Activated T-helper 9 cell treated with anti-CD3 and anti-CD28 coated beads, Interleukin-2, amount 50 U/mL, for 16 hours (primary cell): ENCODE measurements at regions not wholly inside any gene's neighbourhood (a gene's known extent, or its start where the extent isn't known, plus 50 kb on each side); places are given as distances from the start of the nearest gene placed in this dataset.
"Not testable (repeated sequence)": the region's sequence is repeated elsewhere in the genome, so short reads cannot be mapped to it uniquely, and the experiment has no call there.

Source experiments
- DNase-seq: peaks from one replicate; pipeline ENCODE4 v3.0.0-alpha.2; 2020; ENCODE audit warnings: low read depth

- no peak for DNase-seq
Observed at GRCh38 chr10:78416031-78417011, 382.7 kb downstream of the RPS24 start.

DNA sequence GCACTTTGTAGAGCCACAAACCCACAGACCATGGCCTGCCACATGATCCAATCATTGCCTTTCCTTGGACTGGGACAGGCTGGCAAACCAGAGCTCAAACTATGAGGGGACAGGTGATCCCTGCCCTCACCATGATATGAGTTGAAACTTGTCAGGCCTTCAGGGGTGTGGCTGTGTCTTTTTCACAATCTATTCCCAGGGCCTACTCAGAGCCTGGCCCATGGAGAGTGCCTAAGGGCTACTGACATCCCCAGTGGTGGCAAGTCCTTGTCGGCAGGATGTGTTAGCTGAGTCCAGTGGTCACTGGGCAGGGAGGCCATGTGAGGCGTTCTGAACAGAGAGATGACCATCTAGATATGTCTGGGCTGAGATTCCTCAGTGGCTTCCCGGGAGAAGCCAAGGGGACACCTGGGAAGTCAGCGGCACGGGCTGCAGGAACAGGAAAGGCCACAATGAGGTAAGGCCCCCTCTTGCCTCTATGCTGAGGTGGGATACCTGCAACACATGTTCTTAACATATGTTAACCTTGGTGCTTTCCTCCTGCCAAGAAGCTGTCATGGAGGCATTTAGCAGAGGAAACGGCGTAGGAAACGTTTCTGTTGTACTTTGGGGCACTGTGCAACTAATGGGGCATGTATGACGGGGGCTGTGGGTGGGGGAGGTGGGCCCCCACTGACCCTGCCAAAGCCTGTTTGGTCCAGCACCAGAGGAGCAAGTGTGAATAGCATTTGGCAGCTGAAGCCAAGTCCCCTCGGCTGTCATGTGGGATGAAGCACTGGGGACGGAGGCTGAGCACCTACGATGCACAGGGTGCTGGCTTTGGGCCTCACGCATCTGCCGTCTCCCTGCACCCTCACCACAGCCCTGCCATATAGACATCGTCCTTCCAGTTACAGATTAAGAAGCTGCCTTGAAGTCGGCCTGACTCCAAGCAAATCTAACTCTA is 384.0 kb downstream of the RPS24 start:
- DNase-seq: no peak

GRCh38 chr10:78419481-78420265 is 386.0 kb downstream of the RPS24 start:
- DNase-seq: no peak

DNA sequence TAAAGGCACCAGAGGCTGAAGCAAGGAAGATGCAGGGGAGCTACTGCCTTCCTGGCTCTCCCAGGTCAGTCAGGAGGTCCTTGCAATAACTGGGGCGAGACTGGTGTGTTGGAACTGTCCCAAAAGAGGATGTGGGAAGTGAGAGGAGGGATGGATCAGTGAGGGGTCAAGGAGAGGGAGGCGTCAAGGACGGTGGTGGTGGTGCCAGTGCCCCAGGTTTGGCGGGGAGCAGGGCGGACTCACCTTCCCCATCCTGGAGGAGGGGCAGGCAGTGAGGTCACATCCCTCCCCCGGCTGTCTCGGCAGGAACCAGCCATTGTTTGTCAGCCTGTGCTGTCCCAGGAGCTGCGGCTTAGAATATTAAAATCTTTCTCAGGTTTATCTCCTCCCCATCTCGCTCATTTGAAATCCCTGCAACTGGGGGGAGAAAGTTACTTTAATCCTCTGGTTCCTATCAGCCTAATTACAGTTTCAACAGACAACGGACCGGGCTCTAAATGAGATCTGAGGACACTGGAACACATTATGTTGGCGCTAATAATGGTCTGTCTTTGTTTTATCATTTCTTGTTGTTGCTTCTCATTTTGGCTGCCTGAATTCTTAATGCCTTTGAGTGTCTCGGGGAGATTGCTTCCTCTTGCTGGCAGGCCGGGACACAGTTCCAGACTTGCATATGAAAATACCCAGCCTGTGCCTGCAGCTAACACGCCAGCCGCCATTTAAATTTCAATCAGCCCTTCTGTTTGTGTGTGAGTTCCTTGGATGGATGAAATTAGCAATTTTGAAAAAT is 387.5 kb downstream of the RPS24 start:
- no peak for DNase-seq

DNA sequence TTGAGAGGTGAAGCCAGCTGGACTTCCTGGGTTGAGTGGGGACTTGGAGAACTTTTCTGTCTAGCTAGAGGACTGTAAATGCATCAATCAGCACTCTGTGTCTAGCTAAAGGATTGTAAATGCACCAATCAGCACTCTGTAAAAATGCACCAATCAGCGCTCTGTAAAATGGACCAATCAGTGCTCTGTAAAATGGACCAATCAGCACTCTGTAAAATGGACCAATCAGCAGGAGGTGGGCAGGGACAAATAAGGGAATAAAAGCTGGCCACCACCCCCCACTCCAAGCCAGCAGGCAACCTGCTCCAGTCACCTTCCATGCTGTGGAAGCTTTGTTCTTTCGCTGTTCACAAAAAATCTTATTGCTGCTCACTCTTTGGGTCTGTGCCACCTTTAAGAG is 390.4 kb downstream of the RPS24 start:
- not testable (repeated sequence) for DNase-seq

- DNase-seq: no peak
Observed at GRCh38 chr10:78424723-78425122, 391.1 kb downstream of the RPS24 start.

GRCh38 chr10:78426181-78426580 is 392.5 kb downstream of the RPS24 start:
- no peak for DNase-seq

GRCh38 chr10:78427497-78428031 is 393.9 kb downstream of the RPS24 start:
- no peak for DNase-seq

DNA sequence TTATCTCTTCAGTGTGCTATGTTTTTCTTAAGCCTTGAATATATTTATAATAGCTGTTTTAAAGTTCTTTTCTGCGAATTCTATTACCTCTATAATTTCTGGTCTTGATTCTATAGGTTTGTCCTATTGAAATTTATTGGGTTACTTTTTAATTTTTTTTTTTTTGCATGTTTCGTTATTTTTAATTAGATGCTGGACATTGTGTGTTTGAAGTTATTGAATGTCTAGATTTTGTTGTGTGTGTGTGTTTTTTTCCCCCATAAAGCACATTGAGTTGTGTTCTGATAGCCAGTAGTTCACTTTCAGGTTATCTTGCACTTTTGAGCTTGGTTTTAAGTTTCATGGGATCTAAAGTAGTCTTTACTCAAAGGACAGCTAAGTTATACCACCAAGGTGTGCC is 394.9 kb downstream of the RPS24 start:
- no peak for DNase-seq

- no peak for DNase-seq
Observed at GRCh38 chr10:78429984-78430383, 396.3 kb downstream of the RPS24 start.

- no peak for DNase-seq
Observed at GRCh38 chr10:78432583-78432982, 398.9 kb downstream of the RPS24 start.

DNA sequence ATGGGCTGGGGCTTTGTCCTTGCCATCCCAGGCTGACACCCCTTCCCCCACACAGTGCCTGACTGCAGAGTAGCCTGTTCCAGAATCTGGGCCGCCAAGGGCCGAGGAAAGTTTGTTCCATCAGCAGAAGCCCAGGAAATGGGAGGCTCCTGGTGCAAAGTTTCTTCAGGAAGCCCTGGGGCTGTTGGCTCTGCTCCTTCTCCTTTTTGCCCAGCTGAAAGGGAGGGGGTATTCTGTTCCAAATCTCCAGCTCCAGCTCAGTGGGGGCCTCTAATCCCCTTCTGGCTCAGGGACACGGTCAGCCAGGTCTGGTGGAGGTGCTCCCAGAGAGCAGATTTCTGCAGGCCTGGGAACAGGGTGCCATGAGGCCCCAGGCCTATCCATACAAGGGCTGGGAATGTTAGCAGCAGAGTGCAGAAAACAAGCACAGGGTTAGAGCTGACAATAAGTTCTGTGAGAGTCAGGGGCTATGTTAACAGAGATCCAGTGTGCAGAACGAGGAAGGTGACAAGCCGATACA is 399.5 kb downstream of the RPS24 start:
- no peak for DNase-seq

DNA sequence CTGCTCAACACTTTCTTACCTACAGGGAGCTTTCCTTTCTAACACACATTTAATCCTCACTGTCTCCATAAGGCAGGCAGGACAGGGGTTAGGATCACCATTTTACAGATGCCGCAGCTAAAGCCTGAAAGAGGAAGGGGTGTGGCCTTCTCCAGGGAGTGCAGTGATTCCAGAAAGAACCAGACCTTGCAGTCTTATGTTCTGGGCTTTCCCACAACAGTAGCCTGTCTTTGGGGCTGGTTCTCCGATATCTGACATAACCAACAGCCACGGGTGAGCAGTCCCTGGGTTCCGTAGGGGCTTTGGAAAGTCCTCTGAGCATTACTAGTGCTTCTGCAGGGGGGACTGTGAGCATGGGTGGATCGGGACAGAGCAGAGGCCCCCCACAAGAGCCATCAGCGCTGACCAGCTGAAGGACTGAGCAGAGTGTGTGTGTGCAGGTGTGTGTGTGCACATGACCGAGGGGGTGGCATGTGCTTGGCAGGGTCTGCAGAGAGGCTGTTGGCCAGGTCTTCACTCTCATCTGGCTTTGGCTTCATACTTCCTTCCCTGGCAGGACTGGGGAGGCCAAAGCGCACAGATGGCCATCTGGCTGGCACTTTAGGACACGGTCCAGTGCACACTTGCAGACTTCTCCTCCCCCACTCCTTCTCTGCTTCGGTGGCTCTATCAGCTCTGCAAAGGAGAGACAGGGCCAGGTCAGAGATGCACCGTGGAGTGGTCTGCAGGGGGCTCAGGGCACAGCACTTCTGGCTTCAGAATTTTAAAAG is 400.3 kb downstream of the RPS24 start:
- no peak for DNase-seq

DNA sequence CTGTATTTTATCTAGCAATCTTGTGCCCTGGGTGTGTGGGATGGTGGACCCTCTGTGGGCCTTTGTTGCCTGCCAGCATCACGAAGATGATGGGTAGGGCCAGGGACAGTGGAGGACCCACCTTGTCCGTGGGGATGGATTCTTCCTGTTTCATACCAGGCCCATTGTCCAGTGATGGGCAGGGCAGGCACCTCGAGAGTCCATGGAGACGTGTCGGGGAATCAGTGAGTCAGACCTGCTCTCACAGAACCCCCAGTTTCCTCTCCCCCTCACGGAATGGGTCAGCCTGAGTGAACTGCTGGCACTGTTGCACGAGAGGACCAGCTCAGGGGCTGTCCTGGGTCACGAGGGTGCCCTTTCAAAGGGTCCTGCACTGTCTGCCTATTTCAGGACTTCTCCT is 401.2 kb downstream of the RPS24 start:
- DNase-seq: no peak

DNA sequence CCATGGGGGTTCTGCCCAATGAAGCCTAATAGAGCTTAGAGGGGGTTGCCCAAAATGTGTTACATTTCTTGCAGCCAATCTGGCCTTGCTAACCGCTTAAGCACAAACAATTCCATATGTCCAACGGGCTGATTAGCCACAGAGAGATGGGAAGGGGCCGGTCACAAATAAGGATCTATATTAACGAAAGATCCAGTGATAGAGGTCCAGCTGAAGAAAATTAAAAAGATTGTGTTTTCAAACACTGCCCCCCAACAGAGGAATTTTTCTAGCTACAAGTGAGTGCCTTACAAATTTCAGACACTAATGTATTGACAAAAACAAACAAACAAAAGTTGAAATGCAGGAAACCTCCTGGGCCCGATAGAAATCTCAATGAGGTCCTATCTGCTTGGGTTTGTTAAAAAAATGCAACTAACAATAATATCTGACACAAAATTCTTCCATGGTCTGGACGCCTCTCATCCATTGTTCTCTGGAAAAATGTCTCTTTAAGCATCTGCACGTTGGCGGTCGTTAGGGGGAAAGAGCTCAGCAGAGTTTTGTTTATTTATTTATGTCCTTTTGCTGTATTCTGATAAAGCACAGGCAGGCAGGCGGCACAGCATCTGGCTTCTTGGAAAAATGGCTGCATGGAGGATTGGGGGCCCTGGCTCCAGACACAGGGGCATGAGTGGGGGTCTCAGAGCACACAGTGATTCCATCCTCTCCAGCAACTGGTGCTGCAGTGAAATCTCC is 402.0 kb downstream of the RPS24 start:
- DNase-seq: no peak

GRCh38 chr10:78436222-78436573 is 402.5 kb downstream of the RPS24 start:
- DNase-seq: no peak

DNA sequence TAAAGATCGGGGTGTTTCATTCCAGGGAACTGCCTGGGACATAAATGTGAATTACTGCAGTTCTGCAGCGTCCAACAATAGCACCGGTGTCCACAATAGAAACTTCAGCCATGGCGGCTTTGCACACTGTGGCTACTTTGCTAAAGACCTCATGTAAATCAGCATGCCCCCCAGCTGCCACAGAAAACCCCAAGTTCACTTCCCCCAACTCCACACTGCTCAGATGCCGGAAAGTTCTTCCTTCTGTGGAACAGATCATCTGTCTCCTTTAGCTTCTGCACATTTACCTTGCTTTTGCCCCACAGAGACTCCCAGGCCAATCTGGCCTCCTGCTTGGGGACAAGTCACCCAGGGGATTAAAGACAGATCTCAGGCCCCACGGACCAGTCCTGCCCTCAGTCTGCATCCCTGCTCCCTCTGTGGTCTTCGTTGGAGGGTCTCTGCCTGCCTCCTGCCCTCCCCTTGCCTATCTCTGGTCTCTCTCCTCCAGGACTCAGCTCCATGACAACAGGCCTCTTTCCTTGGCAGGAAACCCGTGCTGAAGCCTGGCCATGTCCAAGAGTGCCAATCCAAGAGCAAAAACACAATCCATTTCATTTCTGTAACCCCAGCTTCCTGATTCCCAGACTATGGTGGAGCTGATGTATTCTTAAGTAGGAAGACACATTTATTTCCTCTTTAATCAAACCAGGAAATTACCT is 403.2 kb downstream of the RPS24 start:
- no peak for DNase-seq

DNA sequence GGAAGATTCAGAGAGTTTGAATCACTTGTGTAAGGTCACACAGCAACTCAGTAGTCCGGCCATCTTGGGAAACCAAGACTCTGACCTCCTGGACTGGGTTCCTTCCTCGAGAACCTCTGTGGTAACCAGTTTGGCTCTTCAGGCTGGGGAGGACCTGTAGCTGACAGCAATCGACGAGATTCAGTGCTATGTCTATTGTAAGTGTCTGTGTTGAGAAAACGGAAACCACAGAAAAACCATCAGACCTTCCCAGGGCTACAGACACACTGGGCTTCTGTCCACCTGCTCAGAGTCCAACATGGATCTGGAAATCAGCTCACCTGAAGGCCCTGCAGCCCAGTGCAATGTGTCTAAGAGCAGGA is 403.7 kb downstream of the RPS24 start:
- no peak for DNase-seq
